ENCODE measurements at regions not wholly inside any gene's neighbourhood (a gene's known extent, or its start where the extent isn't known, plus 50 kb on each side); places are given as distances from the start of the nearest gene placed in this dataset.

DNA sequence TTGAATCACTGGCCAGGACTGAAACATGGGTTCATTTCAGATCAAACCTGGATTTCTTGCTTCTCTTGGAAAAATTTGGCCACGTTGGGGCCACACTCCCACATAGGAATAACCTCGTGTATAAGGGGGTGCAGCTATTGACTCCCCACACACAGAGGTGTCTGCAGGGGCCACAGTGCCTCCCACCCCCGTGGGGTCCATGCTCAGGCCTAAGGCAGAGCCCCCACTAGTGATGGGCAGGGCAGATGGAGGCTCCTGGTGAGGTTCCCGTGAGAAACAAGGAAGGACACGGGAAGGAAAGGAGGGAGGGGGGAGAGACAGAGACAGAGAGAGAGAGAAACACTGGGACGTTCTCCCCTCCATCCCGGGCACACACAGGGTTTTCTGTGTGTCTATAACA is 230.5 kb downstream of the ERMARD start:
- intact Hi-C loops (cut with DNase I) = no loop called here
- Histone ChIP-seq H3K4me3 (no peak overlapping the region), H3K9me3 (no peaks in the 10 kb centered on the region), H3K36me3 (no peaks in the 10 kb centered on the region), H3K27me3 (peaks cover 0 to 33% (median 0%) of the 10 kb centered on the region in 4 donors), H3K4me1 (peaks cover 0 to 19% (median 5%) of the 10 kb centered on the region in 3 donors), H3K27ac (no peak overlapping the region)
- WGBS, 2 donors = 64 to 71% methylated on average over 2 to 5 of the region's 7 CpGs
- DNase-seq = no peak
- no peak for TF ChIP-seq CTCF (IDR thresholded peaks at IDR 0.05)

GRCh38 chr6:169981568-169981967 is 230.1 kb downstream of the ERMARD start:
- intact Hi-C loops (cut with DNase I) = no loop called here
- no peak overlapping the region for H3K27ac ChIP-seq
- TF ChIP-seq POLR2A (IDR thresholded peaks at IDR 0.05) = no peak
- no peak for TF ChIP-seq CTCF (IDR thresholded peaks at IDR 0.05)
- DNase-seq = no peak
- no peak overlapping the region for H3K4me3 ChIP-seq
- H3K9me3 ChIP-seq = no peaks in the 10 kb centered on the region
- H3K36me3 ChIP-seq = no peaks in the 10 kb centered on the region
- H3K27me3 ChIP-seq = peaks cover 0 to 33% (median 0%) of the 10 kb centered on the region in 4 donors
- WGBS, 2 donors = 90% methylated on average over 2 of the region's 6 CpGs; no CpG with 5 or more reads in 1 of the 2 donors
- peaks cover 0 to 23% (median 5%) of the 10 kb centered on the region in 3 donors for H3K4me1 ChIP-seq

- peaks cover 0 to 29% (median 8%) of the 10 kb centered on the region in 3 donors for H3K4me1 ChIP-seq
- H3K36me3 ChIP-seq = no peaks in the 10 kb centered on the region
- H3K9me3 ChIP-seq = no peaks in the 10 kb centered on the region
- H3K4me3 ChIP-seq = no peak overlapping the region
- DNase-seq = no peak
- peaks cover 0 to 33% (median 0%) of the 10 kb centered on the region in 4 donors for H3K27me3 ChIP-seq
- WGBS, 2 donors = 74 to 98% methylated on average over 5 of the region's 14 CpGs
- intact Hi-C loops (cut with DNase I) = no loop called here
- no peak overlapping the region for H3K27ac ChIP-seq
- TF ChIP-seq POLR2A (IDR thresholded peaks at IDR 0.05) (no peak), CTCF (IDR thresholded peaks at IDR 0.05) (no peak)
Observed at GRCh38 chr6:169980826-169981450, 229.5 kb downstream of the ERMARD start.

DNA sequence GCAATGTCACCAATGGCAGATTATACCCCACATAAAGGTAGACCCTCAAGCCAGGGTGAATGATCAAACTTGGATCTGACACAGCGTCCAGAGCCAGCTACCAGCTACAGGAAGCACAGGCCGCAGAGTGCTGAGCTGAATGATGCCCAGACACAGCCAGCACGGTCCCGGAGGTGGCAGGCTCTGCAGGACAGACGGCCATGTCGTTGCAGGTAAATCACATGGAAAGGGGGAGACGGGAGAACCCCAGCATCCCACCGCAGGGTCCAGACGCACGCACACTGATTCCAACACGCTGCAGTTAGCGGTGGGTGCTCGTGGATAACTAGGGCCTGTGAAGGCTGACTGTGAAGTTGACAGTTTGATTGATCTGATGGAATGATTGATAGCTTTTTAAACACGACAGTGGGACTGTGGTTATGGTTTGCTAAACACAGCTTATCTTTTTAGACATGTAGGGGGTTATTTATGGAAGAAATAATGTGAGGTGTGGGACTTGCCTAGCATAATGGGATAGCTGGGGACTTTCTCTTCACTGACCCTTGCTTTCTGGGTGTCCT is 228.5 kb downstream of the ERMARD start:
- Histone ChIP-seq H3K27ac (no peak overlapping the region), H3K27me3 (peaks cover 0 to 39% (median 0%) of the 10 kb centered on the region in 4 donors), H3K9me3 (no peaks in the 10 kb centered on the region), H3K36me3 (no peaks in the 10 kb centered on the region), H3K4me1 (peaks cover 0 to 30% (median 8%) of the 10 kb centered on the region in 3 donors), H3K4me3 (no peak overlapping the region)
- no peak for DNase-seq
- intact Hi-C loops (cut with DNase I) = no loop called here
- WGBS, 2 donors = 83 to 93% methylated on average over 9 to 12 of the region's 14 CpGs
- TF ChIP-seq CTCF (IDR thresholded peaks at IDR 0.05) = no peak
- no peak for TF ChIP-seq POLR2A (IDR thresholded peaks at IDR 0.05)

DNA sequence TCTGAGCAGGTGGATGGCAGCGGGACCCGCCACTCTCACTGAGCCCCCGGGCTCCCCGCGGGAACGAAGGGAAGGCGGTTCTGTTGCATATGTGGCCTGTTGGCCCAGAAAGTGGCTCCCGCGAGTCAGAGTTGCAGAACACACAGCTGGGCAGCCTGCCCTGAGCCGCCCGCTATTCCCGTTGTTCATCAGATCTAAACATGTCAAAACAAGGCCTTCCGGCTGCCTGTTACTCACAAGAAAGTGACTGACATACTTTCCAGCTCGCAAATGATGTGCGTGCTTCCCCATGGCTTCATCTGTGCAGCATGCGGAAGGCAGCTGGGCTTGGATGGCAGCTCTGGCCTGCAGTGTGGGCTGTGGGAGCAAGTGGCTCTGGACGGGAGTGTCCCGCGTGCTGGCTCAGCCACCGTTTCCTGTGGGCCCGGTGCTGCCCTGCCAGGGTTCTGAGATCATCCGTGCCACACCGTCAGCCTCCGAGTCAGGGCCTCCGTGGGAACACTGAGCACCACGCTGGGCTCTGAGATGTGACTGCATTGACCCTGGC is 227.3 kb downstream of the ERMARD start:
- Histone ChIP-seq H3K27me3 (peaks cover 0 to 36% (median 0%) of the 10 kb centered on the region in 4 donors), H3K27ac (peak overlapping the region in 1 of 4 donors; percentile 51), H3K36me3 (no peaks in the 10 kb centered on the region), H3K9me3 (no peaks in the 10 kb centered on the region), H3K4me1 (peaks cover 0 to 30% (median 8%) of the 10 kb centered on the region in 3 donors), H3K4me3 (no peak overlapping the region)
- no peak for DNase-seq
- 12 to 41% methylated on average over 6 to 8 of the region's 26 CpGs for WGBS, 2 donors
- intact Hi-C loops (cut with DNase I) = no loop called here
- TF ChIP-seq POLR2A (IDR thresholded peaks at IDR 0.05) = no peak
- no peak for TF ChIP-seq CTCF (IDR thresholded peaks at IDR 0.05)
